ENCODE measurements at regions not wholly inside any gene's neighbourhood (a gene's known extent, or its start where the extent isn't known, plus 50 kb on each side); places are given as distances from the start of the nearest gene placed in this dataset.

DNA sequence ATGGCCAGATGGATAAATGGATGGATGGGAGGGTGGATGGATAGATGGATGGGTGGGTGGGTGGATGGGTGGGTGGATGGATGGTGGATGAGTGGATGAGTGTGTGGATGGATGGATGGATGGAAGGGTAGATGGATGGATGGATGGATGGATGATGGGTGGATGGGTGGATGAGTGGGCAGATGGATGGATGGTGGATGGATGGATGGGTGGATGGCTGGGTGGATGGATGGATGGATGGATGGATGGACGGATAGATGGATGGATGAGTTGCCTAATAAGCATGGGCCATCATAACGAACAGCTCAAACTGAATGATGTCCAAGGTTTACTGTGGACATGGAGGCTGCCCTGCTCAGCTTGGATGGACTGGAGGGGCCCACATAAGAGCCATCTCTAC is 89.8 kb upstream of the SMIM23 start (continued):
- TF ChIP-seq, protein P1, sequence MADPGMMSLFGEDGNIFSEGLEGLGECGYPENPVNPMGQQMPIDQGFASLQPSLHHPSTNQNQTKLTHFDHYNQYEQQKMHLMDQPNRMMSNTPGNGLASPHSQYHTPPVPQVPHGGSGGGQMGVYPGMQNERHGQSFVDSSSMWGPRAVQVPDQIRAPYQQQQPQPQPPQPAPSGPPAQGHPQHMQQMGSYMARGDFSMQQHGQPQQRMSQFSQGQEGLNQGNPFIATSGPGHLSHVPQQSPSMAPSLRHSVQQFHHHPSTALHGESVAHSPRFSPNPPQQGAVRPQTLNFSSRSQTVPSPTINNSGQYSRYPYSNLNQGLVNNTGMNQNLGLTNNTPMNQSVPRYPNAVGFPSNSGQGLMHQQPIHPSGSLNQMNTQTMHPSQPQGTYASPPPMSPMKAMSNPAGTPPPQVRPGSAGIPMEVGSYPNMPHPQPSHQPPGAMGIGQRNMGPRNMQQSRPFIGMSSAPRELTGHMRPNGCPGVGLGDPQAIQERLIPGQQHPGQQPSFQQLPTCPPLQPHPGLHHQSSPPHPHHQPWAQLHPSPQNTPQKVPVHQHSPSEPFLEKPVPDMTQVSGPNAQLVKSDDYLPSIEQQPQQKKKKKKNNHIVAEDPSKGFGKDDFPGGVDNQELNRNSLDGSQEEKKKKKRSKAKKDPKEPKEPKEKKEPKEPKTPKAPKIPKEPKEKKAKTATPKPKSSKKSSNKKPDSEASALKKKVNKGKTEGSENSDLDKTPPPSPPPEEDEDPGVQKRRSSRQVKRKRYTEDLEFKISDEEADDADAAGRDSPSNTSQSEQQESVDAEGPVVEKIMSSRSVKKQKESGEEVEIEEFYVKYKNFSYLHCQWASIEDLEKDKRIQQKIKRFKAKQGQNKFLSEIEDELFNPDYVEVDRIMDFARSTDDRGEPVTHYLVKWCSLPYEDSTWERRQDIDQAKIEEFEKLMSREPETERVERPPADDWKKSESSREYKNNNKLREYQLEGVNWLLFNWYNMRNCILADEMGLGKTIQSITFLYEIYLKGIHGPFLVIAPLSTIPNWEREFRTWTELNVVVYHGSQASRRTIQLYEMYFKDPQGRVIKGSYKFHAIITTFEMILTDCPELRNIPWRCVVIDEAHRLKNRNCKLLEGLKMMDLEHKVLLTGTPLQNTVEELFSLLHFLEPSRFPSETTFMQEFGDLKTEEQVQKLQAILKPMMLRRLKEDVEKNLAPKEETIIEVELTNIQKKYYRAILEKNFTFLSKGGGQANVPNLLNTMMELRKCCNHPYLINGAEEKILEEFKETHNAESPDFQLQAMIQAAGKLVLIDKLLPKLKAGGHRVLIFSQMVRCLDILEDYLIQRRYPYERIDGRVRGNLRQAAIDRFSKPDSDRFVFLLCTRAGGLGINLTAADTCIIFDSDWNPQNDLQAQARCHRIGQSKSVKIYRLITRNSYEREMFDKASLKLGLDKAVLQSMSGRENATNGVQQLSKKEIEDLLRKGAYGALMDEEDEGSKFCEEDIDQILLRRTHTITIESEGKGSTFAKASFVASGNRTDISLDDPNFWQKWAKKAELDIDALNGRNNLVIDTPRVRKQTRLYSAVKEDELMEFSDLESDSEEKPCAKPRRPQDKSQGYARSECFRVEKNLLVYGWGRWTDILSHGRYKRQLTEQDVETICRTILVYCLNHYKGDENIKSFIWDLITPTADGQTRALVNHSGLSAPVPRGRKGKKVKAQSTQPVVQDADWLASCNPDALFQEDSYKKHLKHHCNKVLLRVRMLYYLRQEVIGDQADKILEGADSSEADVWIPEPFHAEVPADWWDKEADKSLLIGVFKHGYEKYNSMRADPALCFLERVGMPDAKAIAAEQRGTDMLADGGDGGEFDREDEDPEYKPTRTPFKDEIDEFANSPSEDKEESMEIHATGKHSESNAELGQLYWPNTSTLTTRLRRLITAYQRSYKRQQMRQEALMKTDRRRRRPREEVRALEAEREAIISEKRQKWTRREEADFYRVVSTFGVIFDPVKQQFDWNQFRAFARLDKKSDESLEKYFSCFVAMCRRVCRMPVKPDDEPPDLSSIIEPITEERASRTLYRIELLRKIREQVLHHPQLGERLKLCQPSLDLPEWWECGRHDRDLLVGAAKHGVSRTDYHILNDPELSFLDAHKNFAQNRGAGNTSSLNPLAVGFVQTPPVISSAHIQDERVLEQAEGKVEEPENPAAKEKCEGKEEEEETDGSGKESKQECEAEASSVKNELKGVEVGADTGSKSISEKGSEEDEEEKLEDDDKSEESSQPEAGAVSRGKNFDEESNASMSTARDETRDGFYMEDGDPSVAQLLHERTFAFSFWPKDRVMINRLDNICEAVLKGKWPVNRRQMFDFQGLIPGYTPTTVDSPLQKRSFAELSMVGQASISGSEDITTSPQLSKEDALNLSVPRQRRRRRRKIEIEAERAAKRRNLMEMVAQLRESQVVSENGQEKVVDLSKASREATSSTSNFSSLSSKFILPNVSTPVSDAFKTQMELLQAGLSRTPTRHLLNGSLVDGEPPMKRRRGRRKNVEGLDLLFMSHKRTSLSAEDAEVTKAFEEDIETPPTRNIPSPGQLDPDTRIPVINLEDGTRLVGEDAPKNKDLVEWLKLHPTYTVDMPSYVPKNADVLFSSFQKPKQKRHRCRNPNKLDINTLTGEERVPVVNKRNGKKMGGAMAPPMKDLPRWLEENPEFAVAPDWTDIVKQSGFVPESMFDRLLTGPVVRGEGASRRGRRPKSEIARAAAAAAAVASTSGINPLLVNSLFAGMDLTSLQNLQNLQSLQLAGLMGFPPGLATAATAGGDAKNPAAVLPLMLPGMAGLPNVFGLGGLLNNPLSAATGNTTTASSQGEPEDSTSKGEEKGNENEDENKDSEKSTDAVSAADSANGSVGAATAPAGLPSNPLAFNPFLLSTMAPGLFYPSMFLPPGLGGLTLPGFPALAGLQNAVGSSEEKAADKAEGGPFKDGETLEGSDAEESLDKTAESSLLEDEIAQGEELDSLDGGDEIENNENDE (IDR thresholded peaks at IDR 0.05; ENCODE audit: insufficient replicate concordance, low read length) = no peak

Data from H1 (cell line).